Muscle of arm (tissue), 1 donor: ENCODE measurements at regions not wholly inside any gene's neighbourhood (a gene's known extent, or its start where the extent isn't known, plus 50 kb on each side); places are given as distances from the start of the nearest gene placed in this dataset.
"Not testable (repeated sequence)": the region's sequence is repeated elsewhere in the genome, so short reads cannot be mapped to it uniquely, and the experiment has no call there.

Experiments used
- DNase-seq: peaks from one replicate; pipeline ENCODE4 v3.0.0-alpha.2; 2013

GRCh38 chr7:48992816-48993215, 68.5 kb downstream of the CDC14C start:
- no peak for DNase-seq

GRCh38 chr7:49001610-49002033, 77.3 kb downstream of the CDC14C start:
- no peak for DNase-seq

GRCh38 chr7:49010717-49011116, 86.4 kb downstream of the CDC14C start:
- DNase-seq: no peak

GRCh38 chr7:49014870-49015269, 90.5 kb downstream of the CDC14C start:
- no peak for DNase-seq

- no peak for DNase-seq
Observed at GRCh38 chr7:49020145-49020544, 95.8 kb downstream of the CDC14C start.

- DNase-seq: no peak
Observed at GRCh38 chr7:49022448-49022847, 98.1 kb downstream of the CDC14C start.

GRCh38 chr7:49023345-49024328, 99.3 kb downstream of the CDC14C start:
- no peak for DNase-seq

GRCh38 chr7:49030221-49030620, 105.9 kb downstream of the CDC14C start:
- no peak for DNase-seq

- DNase-seq: not testable (repeated sequence)
Observed at GRCh38 chr7:49033140-49033539, 108.8 kb downstream of the CDC14C start.

- DNase-seq: no peak
Observed at GRCh38 chr7:49037346-49038210, 113.2 kb downstream of the CDC14C start.

- no peak for DNase-seq
Observed at GRCh38 chr7:49038821-49039358, 114.5 kb downstream of the CDC14C start.

GRCh38 chr7:49060743-49061142, 136.4 kb downstream of the CDC14C start:
- DNase-seq: no peak

- DNase-seq: no peak
Observed at GRCh38 chr7:49074538-49074937, 150.2 kb downstream of the CDC14C start.

- DNase-seq: no peak
Observed at GRCh38 chr7:49080896-49081475, 156.6 kb downstream of the CDC14C start.

- no peak for DNase-seq
Observed at GRCh38 chr7:49088017-49088416, 163.7 kb downstream of the CDC14C start.

- no peak for DNase-seq
Observed at GRCh38 chr7:49089717-49090116, 165.4 kb downstream of the CDC14C start.

- no peak for DNase-seq
Observed at GRCh38 chr7:49091089-49091488, 166.7 kb downstream of the CDC14C start.

GRCh38 chr7:49091519-49091918, 167.2 kb downstream of the CDC14C start:
- DNase-seq: no peak

- no peak for DNase-seq
Observed at GRCh38 chr7:49093218-49093617, 168.9 kb downstream of the CDC14C start.

GRCh38 chr7:49094866-49095265, 170.5 kb downstream of the CDC14C start:
- DNase-seq: no peak

- peak; percentile 6 for DNase-seq
Observed at GRCh38 chr7:49099587-49100326, 175.4 kb downstream of the CDC14C start.
